GM21423 (cell line): ENCODE measurements at regions not wholly inside any gene's neighbourhood (a gene's known extent, or its start where the extent isn't known, plus 50 kb on each side); places are given as distances from the start of the nearest gene placed in this dataset.
"Not testable (repeated sequence)": the region's sequence is repeated elsewhere in the genome, so short reads cannot be mapped to it uniquely, and the experiment has no call there.

ENCODE experiments used
- ATAC-seq: cut with Tn5 transposase; IDR thresholded peaks from one replicate; pipeline ENCODE4 v1.9.1; 2021; ENCODE audit warnings: mild to moderate bottlenecking, moderate library complexity; ENCODE audit not compliant: unreplicated experiment

GRCh38 chr5:16987776-16988175 is 51.7 kb upstream of the MYO10 start:
- ATAC-seq = no peak

DNA sequence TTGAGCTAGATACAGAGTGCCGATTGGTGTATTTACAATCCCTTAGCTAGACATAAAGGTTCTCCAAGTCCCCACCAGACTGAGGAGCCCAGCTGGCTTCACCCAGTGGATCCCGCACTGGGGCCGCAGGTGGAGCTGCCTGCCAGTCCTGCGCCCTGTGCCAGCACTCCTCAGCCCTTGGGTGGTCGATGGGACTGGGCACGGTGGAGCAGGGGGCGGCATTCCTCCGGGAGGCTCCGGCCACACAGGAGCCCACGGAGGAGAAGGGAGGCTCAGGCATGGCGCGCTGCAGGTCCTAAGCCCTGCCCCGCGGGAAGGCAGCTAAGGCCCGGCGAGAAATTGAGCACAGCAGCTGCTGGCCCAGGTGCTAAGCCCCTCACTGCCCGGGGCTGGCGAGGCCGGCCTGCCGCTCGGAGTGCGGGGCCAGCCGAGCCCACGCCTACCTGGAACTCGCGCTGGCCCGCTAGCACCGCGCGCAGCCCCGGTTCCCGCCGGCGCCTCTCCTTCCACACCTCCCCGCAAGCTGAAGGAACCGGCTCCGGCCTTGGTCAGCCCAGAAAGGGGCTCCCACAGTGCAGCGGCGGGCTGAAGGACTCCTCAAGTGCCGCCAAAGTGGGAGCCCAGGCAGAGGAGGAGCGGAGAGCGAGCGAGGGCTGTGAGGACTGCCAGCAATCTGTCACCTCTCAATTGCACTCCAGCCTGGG is 54.9 kb upstream of the MYO10 start:
- ATAC-seq = not testable (repeated sequence)

DNA sequence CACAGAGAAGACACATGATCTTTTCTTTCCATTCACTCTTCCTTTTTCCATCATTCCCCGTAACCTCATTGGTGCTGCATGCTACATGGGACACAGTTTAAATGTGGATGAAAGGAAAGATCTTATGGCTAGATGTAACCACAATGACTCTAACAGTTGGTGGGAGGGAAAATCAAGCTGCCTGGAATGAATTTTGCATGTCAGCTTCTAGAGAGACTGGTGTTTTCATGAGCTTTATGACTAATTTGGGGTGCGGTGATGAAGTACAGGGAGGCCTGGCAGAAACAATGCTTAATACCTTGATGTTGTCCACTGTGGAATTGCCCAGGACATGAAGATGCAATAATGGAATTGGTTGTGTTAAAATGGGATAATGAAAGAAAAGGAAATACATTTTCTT is 55.9 kb upstream of the MYO10 start:
- ATAC-seq = peak; percentile 26

- ATAC-seq = peak; percentile 52
These were observed 56.4 kb upstream of the MYO10 start for GRCh38 chr5:16992444-16992843.

- ATAC-seq = no peak
These were observed 58.5 kb upstream of the MYO10 start for GRCh38 chr5:16994565-16994964.

GRCh38 chr5:16995372-16995771 is 59.3 kb upstream of the MYO10 start:
- no peak for ATAC-seq

- no peak for ATAC-seq
These were observed 64.3 kb upstream of the MYO10 start for GRCh38 chr5:17000291-17000939.

DNA sequence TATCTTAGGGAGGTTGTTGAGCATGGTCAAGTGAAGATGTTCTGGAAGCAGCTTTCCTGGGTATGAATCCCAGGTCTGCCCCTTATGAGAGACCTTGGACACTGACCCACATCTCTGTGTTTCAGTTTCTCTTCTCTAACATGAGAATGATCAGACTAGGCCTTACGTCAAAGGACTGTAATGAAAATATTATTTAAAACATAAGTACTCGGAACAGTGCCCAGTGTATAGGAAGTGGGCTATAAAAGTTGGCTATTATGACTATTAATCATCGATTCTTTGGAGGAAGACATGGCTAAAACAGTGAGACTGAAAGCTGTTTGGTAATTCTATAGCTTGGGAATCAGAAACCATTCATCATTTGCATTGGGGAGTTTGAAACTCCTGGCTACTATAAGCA is 65.3 kb upstream of the MYO10 start:
- ATAC-seq = no peak

DNA sequence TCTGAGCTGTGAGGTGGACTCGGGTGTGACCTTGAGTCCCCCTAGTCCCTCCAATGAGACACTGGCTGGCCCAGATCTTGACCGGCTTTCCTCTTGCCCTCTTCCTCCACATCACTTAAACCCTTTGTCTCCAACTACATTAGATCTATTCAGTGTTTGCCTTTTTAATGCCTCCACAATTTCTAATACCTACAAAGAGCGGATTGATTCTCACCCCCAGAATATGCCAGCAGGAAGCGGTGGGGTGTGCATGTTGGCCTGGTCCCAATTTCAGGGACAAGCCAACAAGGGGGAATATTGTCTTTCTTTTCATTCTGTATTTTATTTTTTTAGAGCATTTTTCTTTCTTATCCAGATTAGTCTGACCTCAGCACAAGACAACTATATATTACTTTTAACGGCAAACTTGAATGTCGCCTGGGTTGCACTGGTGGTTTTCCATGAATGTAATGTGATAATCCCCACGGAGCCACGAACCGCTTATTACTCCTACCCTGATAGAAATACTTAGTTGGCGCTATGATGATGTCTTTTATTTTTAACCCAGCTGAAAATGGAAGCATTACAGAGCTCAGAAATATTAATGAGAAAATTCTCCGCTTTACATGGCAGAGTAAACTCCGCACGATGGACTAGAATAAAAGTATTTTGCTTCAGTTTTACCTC is 68.5 kb upstream of the MYO10 start:
- no peak for ATAC-seq

- no peak for ATAC-seq
These were observed 69.2 kb upstream of the MYO10 start for GRCh38 chr5:17005107-17005828.

DNA sequence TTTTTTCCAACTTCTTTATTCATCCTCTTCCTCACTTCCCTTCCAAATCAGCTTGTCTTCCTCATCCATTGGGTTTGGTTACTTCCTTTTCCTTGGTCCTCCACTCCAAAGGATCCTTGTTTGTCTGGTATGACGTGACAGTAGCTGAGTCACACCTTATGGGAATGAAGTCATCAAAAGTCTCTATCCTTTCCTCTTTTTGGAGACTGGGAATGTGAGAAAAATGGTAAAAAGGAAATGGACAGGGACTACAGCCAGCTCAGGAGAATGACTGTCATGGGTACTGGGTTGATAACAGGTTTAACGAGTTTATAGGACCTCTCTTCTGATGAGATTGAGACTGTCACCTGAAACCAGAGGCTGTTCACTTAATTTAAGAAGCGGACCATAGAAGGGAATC is 76.2 kb upstream of the MYO10 start:
- ATAC-seq = no peak

- no peak for ATAC-seq
These were observed 78.6 kb upstream of the MYO10 start for GRCh38 chr5:17014686-17015085.

DNA sequence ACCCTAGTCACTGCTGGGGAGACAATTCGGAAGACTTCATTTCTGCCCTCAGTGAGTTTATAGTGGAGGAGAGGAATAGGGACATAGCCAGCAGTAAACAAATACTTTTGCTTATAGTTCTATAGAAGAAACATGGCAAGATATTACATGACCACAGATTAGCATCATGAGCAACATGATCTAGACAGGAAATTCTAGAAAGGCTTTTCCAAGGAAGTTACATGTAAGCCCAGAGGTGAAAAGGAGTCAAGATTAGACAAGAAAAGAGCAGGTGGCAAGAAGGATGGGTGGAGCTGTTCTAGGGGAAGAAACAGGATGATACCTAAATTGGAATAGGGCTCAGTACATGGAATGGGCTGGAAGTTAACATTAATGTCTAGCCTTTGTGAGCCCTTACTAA is 82.8 kb upstream of the MYO10 start:
- ATAC-seq = no peak

GRCh38 chr5:17019324-17019723 is 83.2 kb upstream of the MYO10 start:
- ATAC-seq = no peak

- no peak for ATAC-seq
These were observed 84.9 kb upstream of the MYO10 start for GRCh38 chr5:17020678-17021601.

- ATAC-seq = no peak
These were observed 85.5 kb upstream of the MYO10 start for GRCh38 chr5:17021602-17021932.

GRCh38 chr5:17022296-17022695 is 86.2 kb upstream of the MYO10 start:
- ATAC-seq = no peak

- no peak for ATAC-seq
These were observed 88.6 kb upstream of the MYO10 start for GRCh38 chr5:17024686-17025180.

GRCh38 chr5:17031659-17032277 is 95.7 kb upstream of the MYO10 start:
- not testable (repeated sequence) for ATAC-seq
